Activated CD4-positive, alpha-beta T cell treated with anti-CD3 and anti-CD28 coated beads, Interleukin-2, amount 50 U/mL, for 48 hours (primary cell): ENCODE measurements at regions not wholly inside any gene's neighbourhood (a gene's known extent, or its start where the extent isn't known, plus 50 kb on each side); places are given as distances from the start of the nearest gene placed in this dataset.

Experiments
- DNase-seq, 2 experiments: peaks; one replicate each; pipeline ENCODE4 v3.0.0-alpha.2; 2020

GRCh38 chrX:22396408-22396807 lies 123.7 kb downstream of the CBLL2 start:
- no peak for DNase-seq

DNA sequence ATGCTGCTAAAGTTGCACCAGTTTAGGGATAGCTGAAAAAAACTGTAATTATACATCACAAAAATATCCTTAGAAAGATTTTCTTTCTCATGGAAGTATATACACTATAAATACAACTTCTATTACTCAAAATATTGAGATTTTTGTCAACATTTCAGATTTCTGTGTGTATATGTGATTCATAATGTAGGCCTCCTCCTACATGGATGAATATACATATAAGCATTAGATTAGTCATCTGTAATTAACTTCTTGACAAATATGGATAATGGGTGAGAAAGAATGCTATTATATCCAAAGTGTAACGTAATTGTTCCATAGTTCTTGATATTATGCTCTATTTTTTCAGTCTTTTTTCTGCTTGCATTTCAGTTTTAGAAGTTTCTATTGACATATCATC lies 124.9 kb downstream of the CBLL2 start:
- DNase-seq, result no peak

- no peak for DNase-seq
These were observed 126.9 kb downstream of the CBLL2 start for GRCh38 chrX:22399437-22400192.

DNA sequence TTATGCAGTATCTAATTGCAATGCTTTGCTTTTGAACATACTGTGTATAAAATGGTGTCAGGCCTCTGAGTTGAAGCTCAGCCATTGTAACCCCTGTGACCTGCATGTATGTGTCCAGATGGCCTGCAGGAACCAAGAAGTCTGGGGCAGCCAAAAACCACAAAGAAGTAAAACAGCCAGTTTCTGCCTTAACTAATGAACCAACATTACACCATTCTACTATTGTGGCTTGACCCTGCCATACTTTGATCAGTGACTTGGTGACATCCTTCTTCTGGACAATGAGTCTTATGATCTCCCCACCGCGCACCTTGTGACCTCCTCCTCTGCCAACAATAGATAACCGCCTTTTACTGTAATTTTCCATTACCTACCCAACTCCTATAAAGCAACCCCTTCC lies 131.6 kb downstream of the CBLL2 start:
- DNase-seq, result no peak

DNA sequence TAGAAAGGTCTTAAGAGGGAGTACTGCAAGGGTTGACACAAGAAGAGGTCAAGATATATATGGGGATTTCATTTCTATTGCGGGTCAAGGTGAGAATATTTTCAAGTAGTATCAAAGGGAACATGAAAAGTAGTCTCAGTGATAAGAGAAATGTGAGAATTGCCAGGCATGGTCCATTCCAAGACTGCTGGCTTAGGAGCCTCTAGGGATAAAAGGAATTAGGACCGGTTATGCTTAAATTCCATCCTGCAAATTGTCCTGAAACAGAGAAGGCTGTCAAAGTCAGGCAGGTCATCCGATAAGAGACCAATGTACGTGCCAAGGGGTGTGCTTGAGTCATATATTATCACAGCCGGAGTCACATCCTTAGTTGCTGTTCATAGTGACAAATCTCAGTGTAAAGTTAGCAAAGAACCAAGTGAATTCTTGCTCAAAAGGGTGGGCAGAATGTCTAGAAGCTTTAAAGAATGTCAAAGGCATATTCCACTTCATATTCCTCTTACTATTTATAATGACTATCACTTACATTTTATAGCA lies 133.6 kb downstream of the CBLL2 start:
- DNase-seq, result no peak

DNA sequence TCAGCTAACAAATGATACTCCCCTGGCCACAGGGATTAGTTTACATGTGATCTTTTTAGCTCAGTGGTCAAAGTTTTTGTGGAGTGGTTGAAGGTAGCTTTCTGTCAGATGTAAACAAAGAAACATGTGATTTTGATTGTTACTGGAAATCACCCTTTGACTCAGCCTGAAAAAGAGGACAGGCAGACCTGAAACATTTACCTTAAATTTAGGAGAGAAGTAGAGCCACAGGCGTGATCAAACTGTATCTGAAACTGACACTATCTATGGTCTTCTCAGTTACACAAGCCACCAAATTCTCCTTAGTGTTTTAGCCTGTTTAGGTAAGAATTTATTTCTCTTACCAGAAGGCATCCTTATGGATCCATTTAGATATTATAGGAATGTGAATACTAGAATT lies 136.7 kb downstream of the CBLL2 start:
- DNase-seq, result no peak

DNA sequence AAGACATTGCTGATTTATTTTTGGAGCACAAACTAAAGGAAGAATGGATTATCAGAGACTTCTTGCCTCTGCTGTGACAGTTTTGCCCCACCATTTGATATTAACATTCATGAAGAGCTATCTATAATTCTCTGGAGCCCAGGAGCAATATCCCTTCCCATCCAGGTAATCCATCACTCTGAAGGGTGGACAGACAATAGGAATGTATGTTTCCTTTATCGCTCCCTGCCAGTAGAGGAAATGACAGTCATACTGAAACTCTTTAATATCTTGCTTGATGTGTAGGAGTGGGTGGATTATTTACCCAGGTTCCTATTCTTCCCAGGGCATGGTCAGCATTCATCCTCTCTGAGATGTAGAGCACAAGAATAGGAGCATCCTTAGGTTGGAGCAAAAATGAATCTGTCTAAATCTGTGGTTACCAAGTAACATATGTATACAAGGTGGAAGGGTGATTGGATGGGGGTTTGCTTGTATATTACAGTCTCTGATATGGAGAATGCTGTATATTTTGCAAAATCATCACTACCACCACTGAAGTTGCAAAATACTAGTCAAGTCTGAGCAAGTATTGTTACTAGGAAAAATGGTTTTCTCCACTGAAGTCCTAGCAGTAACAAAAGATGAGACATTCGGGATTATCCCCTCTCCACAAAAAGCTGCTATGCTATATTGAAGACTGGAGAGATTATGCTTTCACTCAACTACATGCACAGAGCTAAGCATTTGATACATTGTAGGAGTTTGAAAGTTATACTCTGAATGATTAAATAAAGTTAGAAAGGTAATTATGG lies 151.6 kb downstream of the CBLL2 start:
- DNase-seq, result no peak

DNA sequence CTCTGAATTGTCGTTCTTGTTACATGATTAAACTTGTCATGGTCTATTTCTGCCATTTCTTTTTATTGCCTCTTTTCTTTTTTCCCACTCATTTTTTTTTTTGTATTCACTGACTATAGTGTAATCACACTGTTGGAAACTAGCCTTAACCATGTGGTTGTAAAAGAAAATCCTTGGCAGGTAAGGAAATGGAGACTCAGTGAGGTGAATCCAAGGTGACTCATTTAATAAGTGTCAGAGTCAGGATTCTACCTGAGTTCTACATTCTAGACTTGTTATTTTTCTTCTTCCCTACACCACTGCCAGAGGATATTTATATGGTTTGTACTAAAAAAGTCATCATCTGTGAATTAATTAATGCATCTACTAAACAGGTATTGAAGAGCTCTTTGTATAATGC lies 152.2 kb downstream of the CBLL2 start:
- no peak for DNase-seq

GRCh38 chrX:22429704-22430103 lies 157.0 kb downstream of the CBLL2 start:
- no peak for DNase-seq

- DNase-seq, result no peak
These were observed 158.0 kb downstream of the CBLL2 start for GRCh38 chrX:22430701-22431100.

GRCh38 chrX:22433292-22434070 lies 160.8 kb downstream of the CBLL2 start:
- no peak for DNase-seq

DNA sequence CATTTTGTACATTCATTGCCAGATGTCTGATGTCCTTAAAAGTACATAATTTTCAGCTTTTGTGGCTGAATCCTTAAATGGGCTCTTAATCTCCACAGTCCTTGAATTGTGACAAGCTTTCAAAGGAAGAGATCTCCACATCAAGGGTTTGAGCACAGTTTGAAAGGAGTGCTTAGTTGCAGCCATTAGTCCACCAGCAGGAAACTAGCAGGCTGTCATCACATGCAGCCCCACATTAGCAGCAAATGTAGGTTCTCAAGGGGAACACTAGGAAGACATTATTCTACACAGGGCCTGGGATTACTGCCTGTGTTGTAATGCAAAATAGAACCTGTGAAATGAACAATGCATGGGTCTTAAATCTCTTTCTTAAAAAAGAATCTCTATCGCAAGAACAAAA lies 173.2 kb downstream of the CBLL2 start:
- no peak for DNase-seq

DNA sequence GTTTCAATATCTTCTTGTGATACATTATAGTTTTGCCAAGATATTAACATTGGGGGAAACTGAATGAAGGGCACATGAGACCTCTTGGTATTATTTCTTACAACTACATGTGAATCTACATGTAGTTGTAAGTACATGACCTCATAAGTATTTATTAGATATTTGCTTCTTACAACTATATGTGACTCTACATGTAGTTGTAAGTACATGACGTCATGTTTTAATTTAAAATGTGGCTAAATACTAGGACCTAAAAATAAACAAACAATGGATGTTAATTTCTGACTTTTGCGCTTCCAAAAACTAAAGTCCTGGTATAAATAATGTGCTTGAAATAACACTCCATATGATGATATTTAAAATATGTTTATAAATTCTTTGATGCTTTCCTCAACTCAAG lies 190.2 kb downstream of the CBLL2 start:
- no peak for DNase-seq

DNA sequence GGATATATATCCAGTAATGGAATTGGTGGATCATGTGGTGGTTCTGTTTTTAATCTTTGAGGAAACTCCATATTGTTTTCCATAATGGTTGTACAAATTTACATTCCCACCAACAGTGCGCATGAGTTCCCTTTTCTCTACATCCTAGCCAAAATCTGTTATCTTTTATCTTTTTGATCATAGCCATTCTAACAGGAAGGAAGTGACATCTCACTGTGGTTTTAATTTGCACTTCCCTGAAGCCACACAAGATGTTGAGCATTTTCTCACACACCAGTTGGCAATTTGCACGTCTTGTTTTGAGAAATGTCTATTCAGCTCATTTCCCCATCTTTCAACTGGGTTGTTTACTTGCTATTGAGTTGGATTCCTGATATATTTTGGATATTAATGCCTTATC lies 194.9 kb downstream of the CBLL2 start:
- no peak for DNase-seq

DNA sequence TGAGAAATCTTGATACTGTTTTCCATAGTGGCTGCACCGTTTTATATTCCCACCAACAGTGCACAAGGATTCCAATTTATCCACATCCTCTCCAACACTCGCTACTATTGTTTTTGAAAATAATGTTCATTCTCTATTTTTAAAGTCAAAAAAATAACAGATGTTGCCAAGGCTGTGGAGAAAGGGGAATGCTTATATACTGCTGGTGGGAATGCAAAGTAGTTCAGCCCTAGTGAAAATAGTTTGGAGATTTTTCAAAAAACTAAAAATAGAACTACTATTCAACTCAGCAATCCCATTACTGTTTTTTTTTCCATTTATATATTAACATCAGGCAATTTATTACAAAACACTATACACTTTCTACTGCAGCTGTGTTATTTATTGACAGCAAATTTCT lies 208.7 kb downstream of the CBLL2 start:
- no peak for DNase-seq

DNA sequence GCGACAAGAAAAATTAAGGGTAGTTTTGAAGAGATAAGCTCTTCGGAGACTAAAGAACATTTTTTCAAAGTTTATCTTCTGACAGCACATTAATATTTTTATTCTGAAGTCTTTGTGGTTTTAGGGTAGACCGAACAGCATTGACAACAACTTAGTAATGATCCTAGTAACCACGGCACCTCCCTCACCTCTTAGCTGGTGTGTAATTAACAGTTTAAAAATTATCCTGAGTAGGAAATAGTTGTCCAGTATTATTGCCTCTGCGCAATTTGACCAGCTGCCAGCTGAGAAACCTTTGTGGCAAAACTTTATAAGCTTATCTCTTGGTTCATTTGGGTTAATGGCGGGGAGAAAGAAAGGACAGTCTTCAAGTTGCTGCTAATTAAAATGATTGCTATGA lies 213.6 kb downstream of the CBLL2 start:
- no peak for DNase-seq

GRCh38 chrX:22516893-22517292 lies 244.2 kb downstream of the CBLL2 start:
- no peak for DNase-seq

GRCh38 chrX:22520128-22520828 lies 247.6 kb downstream of the CBLL2 start:
- DNase-seq, result no peak

DNA sequence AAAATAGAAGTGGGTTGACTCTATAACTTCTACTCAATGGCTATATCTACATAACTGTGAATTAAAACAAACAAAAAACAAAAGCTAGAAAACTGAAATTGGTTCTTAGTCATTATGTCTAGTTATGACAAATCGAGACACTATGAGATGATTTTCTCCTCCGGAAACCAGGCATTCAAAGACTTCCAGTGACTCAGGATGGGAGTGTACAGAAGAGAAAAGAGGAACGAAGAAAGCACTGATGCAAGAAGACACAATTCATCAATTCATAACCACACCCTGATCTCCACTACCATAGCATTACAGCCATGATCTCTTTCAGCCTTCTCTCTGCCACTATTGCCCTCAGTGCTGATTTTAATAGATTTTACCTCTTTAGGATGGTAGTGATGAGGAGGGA lies 253.6 kb downstream of the CBLL2 start:
- DNase-seq, result no peak

- no peak for DNase-seq
These were observed 254.6 kb downstream of the CBLL2 start for GRCh38 chrX:22527302-22527701.

DNA sequence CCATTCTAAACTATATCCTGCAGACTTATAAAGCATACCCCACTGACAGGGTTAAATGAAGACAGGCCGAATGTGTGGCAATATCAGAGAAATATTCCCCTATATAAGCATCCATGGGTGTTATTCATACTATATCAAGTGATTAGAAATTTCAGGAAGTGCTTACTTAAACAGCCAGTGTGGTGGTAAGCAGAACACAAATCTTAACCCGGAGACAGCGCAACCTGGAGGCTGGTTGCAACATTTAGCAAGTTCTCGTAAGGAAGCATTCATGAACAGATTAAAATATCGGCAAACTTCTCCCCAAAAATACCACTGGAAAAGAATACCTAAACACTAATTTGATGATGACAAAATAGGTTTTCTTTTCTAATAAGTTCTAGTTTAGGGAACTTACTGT lies 261.2 kb downstream of the CBLL2 start:
- DNase-seq, result no peak

DNA sequence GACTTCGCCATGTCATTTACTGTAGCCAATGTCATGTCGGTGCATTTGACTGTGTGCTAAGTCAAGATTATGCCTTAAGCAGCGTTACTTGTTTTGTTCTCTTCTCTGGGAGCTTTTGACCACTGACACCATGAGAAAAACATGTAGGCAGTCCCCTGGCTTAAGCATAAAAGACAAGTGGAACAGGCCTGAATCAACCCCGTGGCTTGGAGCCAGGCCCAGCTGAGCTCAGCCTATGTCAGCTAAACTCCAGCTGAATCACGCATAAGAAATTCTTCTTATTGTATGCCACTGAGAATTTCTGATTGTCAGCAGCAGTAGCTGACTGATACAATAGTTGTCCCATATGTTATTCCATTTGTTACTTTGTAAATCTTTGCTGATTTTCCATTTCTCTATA lies 261.9 kb downstream of the CBLL2 start:
- no peak for DNase-seq
